Mesendoderm (in vitro differentiated cells): ENCODE measurements at regions not wholly inside any gene's neighbourhood (a gene's known extent, or its start where the extent isn't known, plus 50 kb on each side); places are given as distances from the start of the nearest gene placed in this dataset.

Experiments
- DNase-seq: peaks from one replicate; pipeline ENCODE4 v3.0.0; 2013
- H2AK5ac ChIP-seq: 2 replicates; pipeline ENCODE4 v1.6.1; 2013; ENCODE audit warnings: low read length, inconsistent platforms
- H2BK120ac ChIP-seq: 2 replicates; pipeline ENCODE4 v1.6.1; 2013; ENCODE audit warnings: low read depth, mild to moderate bottlenecking, low read length, moderate library complexity, mixed read lengths
- H2BK15ac ChIP-seq: replicated peaks from 2 replicates; pipeline ENCODE4 v1.6.1; 2013; ENCODE audit warnings: low read depth, mild to moderate bottlenecking, moderate library complexity
- H2BK5ac ChIP-seq: 2 replicates; pipeline ENCODE4 v1.6.1; 2013; ENCODE audit warnings: low read length, inconsistent platforms
- H3K18ac ChIP-seq: 2 replicates; pipeline ENCODE4 v1.6.1; 2013; ENCODE audit warnings: mild to moderate bottlenecking, low read length, mixed read lengths
- H3K23ac ChIP-seq: one replicate; pipeline ENCODE4 v1.6.1; 2013; ENCODE audit warnings: low read length
- H3K27ac ChIP-seq: 2 replicates; pipeline ENCODE4 v1.5.1; 2013; ENCODE audit warnings: low read depth, mild to moderate bottlenecking, inconsistent platforms, low read length, moderate library complexity
- H3K27me3 ChIP-seq: 2 replicates; pipeline ENCODE4 v1.6.1; 2013; ENCODE audit warnings: low read length, control low read depth, mild to moderate bottlenecking, inconsistent platforms; ENCODE audit not compliant: insufficient read depth, poor library complexity
- H3K36me3 ChIP-seq: 2 replicates; pipeline ENCODE4 v1.6.1; 2013; ENCODE audit warnings: low read length, inconsistent platforms; ENCODE audit not compliant: control insufficient read depth, insufficient read depth
- H3K4ac ChIP-seq: one replicate; pipeline ENCODE4 v1.6.1; 2013; ENCODE audit warnings: low read depth, mild to moderate bottlenecking, low read length, moderate library complexity
- H3K4me1 ChIP-seq: 2 replicates; pipeline ENCODE4 v1.6.1; 2013; ENCODE audit warnings: low read depth, low read length, inconsistent platforms; ENCODE audit not compliant: control insufficient read depth
- H3K4me2 ChIP-seq: 2 replicates; pipeline ENCODE4 v1.6.1; 2013; ENCODE audit warnings: low read length
- H3K4me3 ChIP-seq: 2 replicates; pipeline ENCODE4 v1.5.1; 2013; ENCODE audit warnings: mild to moderate bottlenecking, low read length
- H3K56ac ChIP-seq: one replicate; pipeline ENCODE4 v1.6.1; 2013; ENCODE audit warnings: low read length
- H3K79me1 ChIP-seq: 2 replicates; pipeline ENCODE4 v1.6.1; 2013; ENCODE audit warnings: low read length, inconsistent platforms
- H3K79me2 ChIP-seq: 2 replicates; pipeline ENCODE4 v1.6.1; 2013; ENCODE audit warnings: mild to moderate bottlenecking, low read length; ENCODE audit not compliant: control insufficient read depth, insufficient read depth
- H3K9ac ChIP-seq: 2 replicates; pipeline ENCODE4 v1.6.1; 2013; ENCODE audit warnings: low read length, inconsistent platforms
- H4K5ac ChIP-seq: one replicate; pipeline ENCODE4 v1.6.1; 2013; ENCODE audit warnings: low read length
- H4K8ac ChIP-seq: one replicate; pipeline ENCODE4 v1.6.1; 2013; ENCODE audit warnings: low read depth, mild to moderate bottlenecking, control low read depth, low read length, moderate library complexity
- WGBS: extraction: QIAGEN DNeasy Blood & Tissue Kit; methylation state at CpG from one replicate; pipeline ENCODE4 v1.1.7; 2013; ENCODE audit warnings: low lambda C conversion rate, missing lambda C conversion rate; ENCODE audit not compliant: insufficient coverage; ENCODE audit errors: extremely low coverage; 5-methylcytosine and 5-hydroxymethylcytosine counted together

GRCh38 chr13:106736941-106737340 is 169.0 kb upstream of the ARGLU1 start:
- no peak overlapping the region for H3K18ac ChIP-seq
- H2BK5ac ChIP-seq = no peak overlapping the region
- no peak overlapping the region for H3K4me3 ChIP-seq
- no peak overlapping the region for H3K4ac ChIP-seq
- no peak overlapping the region for H3K4me2 ChIP-seq
- H3K56ac ChIP-seq = no peak overlapping the region
- no peak overlapping the region for H4K5ac ChIP-seq
- no CpG with 5 or more reads among the region's 12 CpGs for WGBS
- H2BK15ac ChIP-seq = no peak overlapping the region
- peak; percentile 63 for DNase-seq
- no peak overlapping the region for H2BK120ac ChIP-seq
- H3K9ac ChIP-seq = no peak overlapping the region
- no peaks in the 10 kb centered on the region for H3K79me2 ChIP-seq
- no peaks in the 10 kb centered on the region for H3K4me1 ChIP-seq
- H3K36me3 ChIP-seq = no peaks in the 10 kb centered on the region
- H2AK5ac ChIP-seq = no peak overlapping the region
- no peak overlapping the region for H3K27ac ChIP-seq
- H3K79me1 ChIP-seq = no peaks in the 10 kb centered on the region
- H3K23ac ChIP-seq = no peak overlapping the region
- no peaks in the 10 kb centered on the region for H3K27me3 ChIP-seq
- no peak overlapping the region for H4K8ac ChIP-seq

- no peak overlapping the region for H3K18ac ChIP-seq
- H2BK120ac ChIP-seq = no peak overlapping the region
- no peak overlapping the region for H3K4ac ChIP-seq
- no peaks in the 10 kb centered on the region for H3K4me1 ChIP-seq
- H2BK15ac ChIP-seq = no peak overlapping the region
- no peak overlapping the region for H3K27ac ChIP-seq
- no peak overlapping the region for H3K4me2 ChIP-seq
- no peak overlapping the region for H3K4me3 ChIP-seq
- no peaks in the 10 kb centered on the region for H3K27me3 ChIP-seq
- WGBS = no CpG with 5 or more reads among the region's 6 CpGs
- DNase-seq = no peak
- no peak overlapping the region for H3K9ac ChIP-seq
- H4K8ac ChIP-seq = no peak overlapping the region
- H4K5ac ChIP-seq = no peak overlapping the region
- H2BK5ac ChIP-seq = no peak overlapping the region
- H3K79me1 ChIP-seq = no peaks in the 10 kb centered on the region
- no peak overlapping the region for H3K56ac ChIP-seq
- no peaks in the 10 kb centered on the region for H3K79me2 ChIP-seq
- H2AK5ac ChIP-seq = no peak overlapping the region
- H3K23ac ChIP-seq = no peak overlapping the region
- H3K36me3 ChIP-seq = no peaks in the 10 kb centered on the region
Measured at GRCh38 chr13:106734198-106734597, 166.3 kb upstream of the ARGLU1 start.

- Histone ChIP-seq H2BK5ac (no peak overlapping the region), H3K56ac (no peak overlapping the region), H2BK120ac (no peak overlapping the region), H3K4me3 (no peak overlapping the region), H3K27me3 (no peaks in the 10 kb centered on the region), H2BK15ac (no peak overlapping the region), H2AK5ac (no peak overlapping the region), H3K9ac (no peak overlapping the region), H3K18ac (no peak overlapping the region), H4K5ac (no peak overlapping the region), H3K27ac (no peak overlapping the region), H3K4ac (no peak overlapping the region), H3K4me1 (no peaks in the 10 kb centered on the region), H3K79me1 (no peaks in the 10 kb centered on the region), H3K4me2 (no peak overlapping the region), H4K8ac (no peak overlapping the region), H3K36me3 (no peaks in the 10 kb centered on the region), H3K79me2 (no peaks in the 10 kb centered on the region), H3K23ac (no peak overlapping the region)
- WGBS = no CpG with 5 or more reads among the region's 6 CpGs
- no peak for DNase-seq
Measured at GRCh38 chr13:106723036-106723435, 155.1 kb upstream of the ARGLU1 start.

GRCh38 chr13:106722620-106723019 is 154.7 kb upstream of the ARGLU1 start:
- Histone ChIP-seq H3K4me3 (no peak overlapping the region), H2AK5ac (no peak overlapping the region), H3K27me3 (no peaks in the 10 kb centered on the region), H2BK120ac (no peak overlapping the region), H3K23ac (no peak overlapping the region), H4K5ac (no peak overlapping the region), H2BK15ac (no peak overlapping the region), H3K9ac (no peak overlapping the region), H3K56ac (no peak overlapping the region), H3K4ac (no peak overlapping the region), H3K4me1 (no peaks in the 10 kb centered on the region), H3K79me2 (no peaks in the 10 kb centered on the region), H3K36me3 (no peaks in the 10 kb centered on the region), H3K18ac (no peak overlapping the region), H3K79me1 (no peaks in the 10 kb centered on the region), H2BK5ac (no peak overlapping the region), H3K27ac (no peak overlapping the region), H3K4me2 (no peak overlapping the region), H4K8ac (no peak overlapping the region)
- no peak for DNase-seq
- no CpG with 5 or more reads among the region's 3 CpGs for WGBS

GRCh38 chr13:106721599-106721998 is 153.7 kb upstream of the ARGLU1 start:
- no peak overlapping the region for H3K4me2 ChIP-seq
- H3K27me3 ChIP-seq = no peaks in the 10 kb centered on the region
- H2BK5ac ChIP-seq = no peak overlapping the region
- WGBS = no CpG with 5 or more reads among the region's 6 CpGs
- no peak overlapping the region for H3K56ac ChIP-seq
- H3K18ac ChIP-seq = no peak overlapping the region
- H2BK15ac ChIP-seq = no peak overlapping the region
- no peak overlapping the region for H3K9ac ChIP-seq
- no peak overlapping the region for H3K23ac ChIP-seq
- no peaks in the 10 kb centered on the region for H3K4me1 ChIP-seq
- no peak overlapping the region for H4K8ac ChIP-seq
- no peak overlapping the region for H3K4ac ChIP-seq
- no peak overlapping the region for H3K27ac ChIP-seq
- no peaks in the 10 kb centered on the region for H3K79me2 ChIP-seq
- H3K79me1 ChIP-seq = no peaks in the 10 kb centered on the region
- no peak overlapping the region for H2AK5ac ChIP-seq
- no peak overlapping the region for H2BK120ac ChIP-seq
- H3K36me3 ChIP-seq = no peaks in the 10 kb centered on the region
- no peak overlapping the region for H3K4me3 ChIP-seq
- no peak for DNase-seq
- H4K5ac ChIP-seq = no peak overlapping the region

- Histone ChIP-seq H3K18ac (no peak overlapping the region), H3K9ac (no peak overlapping the region), H2BK15ac (no peak overlapping the region), H3K4ac (no peak overlapping the region), H3K36me3 (no peaks in the 10 kb centered on the region), H3K79me1 (no peaks in the 10 kb centered on the region), H3K23ac (no peak overlapping the region), H3K27ac (no peak overlapping the region), H4K8ac (no peak overlapping the region), H3K27me3 (no peaks in the 10 kb centered on the region), H3K4me3 (no peak overlapping the region), H2BK120ac (no peak overlapping the region), H2BK5ac (no peak overlapping the region), H3K79me2 (no peaks in the 10 kb centered on the region), H2AK5ac (no peak overlapping the region), H4K5ac (no peak overlapping the region), H3K4me1 (no peaks in the 10 kb centered on the region), H3K4me2 (no peak overlapping the region), H3K56ac (no peak overlapping the region)
- DNase-seq = peak; percentile 32
- no CpG with 5 or more reads among the region's 10 CpGs for WGBS
Measured at GRCh38 chr13:106714271-106714982, 146.5 kb upstream of the ARGLU1 start.
